T-cell (primary cell): ENCODE measurements at regions not wholly inside any gene's neighbourhood (a gene's known extent, or its start where the extent isn't known, plus 50 kb on each side); places are given as distances from the start of the nearest gene placed in this dataset.

Source experiments
- ATAC-seq, 4 experiments: fragments of 200-7000 bp in 3 of 4; fragments of 150-1000 bp in 1 of 4; cut with Tn5 transposase; replicated peaks in 1 of 4; 1 replicate in 3 of 4; 2 replicates in 1 of 4; pipeline ENCODE4 v1.10.0; 2021; ENCODE audit warnings: moderate library complexity in 3 of 4, mild to moderate bottlenecking in 2 of 4, moderate number of reproducible peaks in 1 of 4
- CTCF ChIA-PET, 2 donors: fragments of 300-600 bp; sonication (Branson Sonifier 250); formaldehyde crosslinking; loops; one replicate each; lab custom pipeline; 2022; ENCODE audit warnings: antibody characterized with exemption in 2 of 2; lab: Charles Lee
- POLR2A ChIA-PET, 2 donors: fragments of 300-600 bp; sonication (Branson Sonifier 250); formaldehyde crosslinking; loops; one replicate each; lab custom pipeline; 2022; ENCODE audit warnings: antibody characterized with exemption in 2 of 2; lab: Charles Lee
- DNase-seq, 35 experiments: peaks; one replicate each; pipeline versions ENCODE4 v3.0.0 to v3.0.0-alpha.2; 2013 to 2023
- H3K27ac ChIP-seq: one replicate; pipeline ENCODE4 v1.5.1; 2013; ENCODE audit warnings: low read length
- H3K27me3 ChIP-seq, 2 experiments: replicated peaks in 1 of 2; 1 replicate in 1 of 2; 2 replicates in 1 of 2; pipeline versions ENCODE4 v1.6.1 to v1.7.0; 2013; ENCODE audit warnings: low read length in 1 of 2, mixed read lengths in 1 of 2; ENCODE audit not compliant: control insufficient read depth in 2 of 2, insufficient read depth in 2 of 2; ENCODE audit errors: extremely low read depth in 1 of 2
- H3K36me3 ChIP-seq, 2 donors: 1 replicate in 1 of 2; 2 replicates in 1 of 2; pipeline versions ENCODE4 v1.6.1 to v1.7.0; 2013; ENCODE audit warnings: low read length in 1 of 2; ENCODE audit not compliant: control insufficient read depth in 2 of 2, insufficient read depth in 1 of 2; ENCODE audit errors: extremely low read depth in 1 of 2
- H3K4me1 ChIP-seq, 2 experiments: 1 replicate in 1 of 2; 2 replicates in 1 of 2; pipeline versions ENCODE4 v1.6.1 to v1.7.0; 2013; ENCODE audit warnings: low read length in 2 of 2, mixed read lengths in 1 of 2; ENCODE audit not compliant: insufficient read depth in 2 of 2, control insufficient read depth in 1 of 2; ENCODE audit errors: extremely low read depth in 1 of 2
- H3K4me3 ChIP-seq, 2 donors: 1 replicate in 1 of 2; 2 replicates in 1 of 2; pipeline versions ENCODE4 v1.5.1 to v1.7.0; 2013; ENCODE audit warnings: mild to moderate bottlenecking in 2 of 2, low read length in 1 of 2, moderate library complexity in 1 of 2; ENCODE audit not compliant: control insufficient read depth in 1 of 2; ENCODE audit errors: extremely low read depth in 1 of 2
- H3K9me3 ChIP-seq: 2 replicates; pipeline ENCODE4 v1.7.0; 2013
- H3K27ac Mint-ChIP-seq, 2 donors: one replicate each; pipeline ENCODE4 v1.8.0; 2020 to 2021; ENCODE audit warnings: mild to moderate bottlenecking in 2 of 2, mixed read lengths in 2 of 2
- H3K27me3 Mint-ChIP-seq, 2 donors: one replicate each; pipeline ENCODE4 v1.8.0; 2021 to 2022; ENCODE audit warnings: mixed read lengths in 2 of 2
- H3K36me3 Mint-ChIP-seq: one replicate; pipeline ENCODE4 v1.8.0; 2021; ENCODE audit warnings: mixed read lengths
- H3K4me1 Mint-ChIP-seq, 3 donors: one replicate each; pipeline ENCODE4 v1.8.0; 2020 to 2022; ENCODE audit warnings: mixed read lengths in 3 of 3, mild to moderate bottlenecking in 1 of 3
- H3K4me3 Mint-ChIP-seq, 3 donors: one replicate each; pipeline ENCODE4 v1.8.0; 2020 to 2022; ENCODE audit warnings: mild to moderate bottlenecking in 3 of 3, mixed read lengths in 3 of 3, moderate library complexity in 3 of 3
- H3K9me3 Mint-ChIP-seq, 3 donors: one replicate each; pipeline ENCODE4 v1.8.0; 2020 to 2022; ENCODE audit warnings: mixed read lengths in 3 of 3
- WGBS: methylation state at CpG from one replicate; pipeline ENCODE4 v1.1.5; 2013; ENCODE audit warnings: missing lambda C conversion rate; ENCODE audit not compliant: insufficient coverage; 5-methylcytosine and 5-hydroxymethylcytosine counted together

GRCh38 chr1:228976316-228976715, 241.0 kb downstream of the RHOU start:
- DNase-seq (peak in 1 of 35 experiments; percentile 9), ATAC-seq (no peak)
- Histone ChIP-seq H3K27me3 (peaks cover 0 to 10% of the 10 kb centered on the region in 2 experiments), H3K27ac (no peak overlapping the region), H3K4me3 (no peak overlapping the region), H3K9me3 (no peaks in the 10 kb centered on the region), H3K4me1 (no peaks in the 10 kb centered on the region), H3K36me3 (no peaks in the 10 kb centered on the region)
- H3K36me3 Mint-ChIP-seq, result no peaks in the 10 kb centered on the region
- H3K27me3 Mint-ChIP-seq, result no peaks in the 10 kb centered on the region
- WGBS, result 45% methylated on average over 3 of the region's 6 CpGs
- ChIA-PET CTCF (no interaction called here), POLR2A (no interaction called here)
- H3K9me3 Mint-ChIP-seq, result no peaks in the 10 kb centered on the region
- no peaks in the 10 kb centered on the region for H3K4me1 Mint-ChIP-seq
- no peak overlapping the region for H3K4me3 Mint-ChIP-seq
- no peak overlapping the region for H3K27ac Mint-ChIP-seq

DNA sequence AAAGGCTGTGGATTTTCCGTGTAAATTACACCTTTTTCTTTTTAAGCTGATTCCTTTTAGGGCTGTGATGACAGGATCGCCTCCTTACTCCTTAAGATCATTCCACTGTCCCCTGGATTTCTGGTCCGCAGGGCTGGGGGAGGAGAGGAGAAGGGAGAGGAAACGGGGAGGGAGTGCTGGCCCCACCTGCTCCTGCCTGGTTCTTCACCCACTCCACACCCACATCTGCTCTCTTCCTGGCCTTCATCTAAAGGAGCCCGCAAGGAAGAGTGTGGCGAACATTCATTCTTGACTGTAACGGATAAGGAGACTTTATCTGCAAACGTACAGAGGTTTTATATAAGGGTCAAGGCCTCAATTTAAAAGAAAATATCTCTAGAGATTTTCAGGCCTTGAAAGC, 242.0 kb downstream of the RHOU start:
- Histone ChIP-seq H3K4me1 (no peaks in the 10 kb centered on the region), H3K4me3 (no peak overlapping the region), H3K9me3 (no peaks in the 10 kb centered on the region), H3K27ac (no peak overlapping the region), H3K27me3 (peaks cover 0 to 10% of the 10 kb centered on the region in 2 experiments), H3K36me3 (no peaks in the 10 kb centered on the region)
- POLR2A ChIA-PET, result no interaction called here
- no peak overlapping the region for H3K4me3 Mint-ChIP-seq
- 89% methylated on average over 4 of the region's 8 CpGs for WGBS
- no peak overlapping the region for H3K27ac Mint-ChIP-seq
- no peaks in the 10 kb centered on the region for H3K27me3 Mint-ChIP-seq
- ATAC-seq (no peak), DNase-seq (no peak)
- no peaks in the 10 kb centered on the region for H3K4me1 Mint-ChIP-seq
- H3K9me3 Mint-ChIP-seq, result no peaks in the 10 kb centered on the region
- no peaks in the 10 kb centered on the region for H3K36me3 Mint-ChIP-seq
- CTCF ChIA-PET, result no interaction called here

- 90% methylated on average over 3 of the region's 3 CpGs for WGBS
- H3K27me3 Mint-ChIP-seq, result no peaks in the 10 kb centered on the region
- H3K4me1 Mint-ChIP-seq, result no peaks in the 10 kb centered on the region
- DNase-seq (no peak), ATAC-seq (no peak)
- CTCF ChIA-PET, result no interaction called here
- H3K4me1 ChIP-seq, result no peaks in the 10 kb centered on the region
- no peaks in the 10 kb centered on the region for H3K9me3 ChIP-seq
- no peak overlapping the region for H3K4me3 Mint-ChIP-seq
- POLR2A ChIA-PET, result no interaction called here
- H3K36me3 ChIP-seq, result no peaks in the 10 kb centered on the region
- no peak overlapping the region for H3K4me3 ChIP-seq
- H3K27me3 ChIP-seq, result peaks cover 0 to 10% of the 10 kb centered on the region in 2 experiments
- no peak overlapping the region for H3K27ac ChIP-seq
- H3K9me3 Mint-ChIP-seq, result no peaks in the 10 kb centered on the region
- H3K27ac Mint-ChIP-seq, result no peak overlapping the region
- H3K36me3 Mint-ChIP-seq, result no peaks in the 10 kb centered on the region
These were observed 242.5 kb downstream of the RHOU start for GRCh38 chr1:228977741-228978140.

DNA sequence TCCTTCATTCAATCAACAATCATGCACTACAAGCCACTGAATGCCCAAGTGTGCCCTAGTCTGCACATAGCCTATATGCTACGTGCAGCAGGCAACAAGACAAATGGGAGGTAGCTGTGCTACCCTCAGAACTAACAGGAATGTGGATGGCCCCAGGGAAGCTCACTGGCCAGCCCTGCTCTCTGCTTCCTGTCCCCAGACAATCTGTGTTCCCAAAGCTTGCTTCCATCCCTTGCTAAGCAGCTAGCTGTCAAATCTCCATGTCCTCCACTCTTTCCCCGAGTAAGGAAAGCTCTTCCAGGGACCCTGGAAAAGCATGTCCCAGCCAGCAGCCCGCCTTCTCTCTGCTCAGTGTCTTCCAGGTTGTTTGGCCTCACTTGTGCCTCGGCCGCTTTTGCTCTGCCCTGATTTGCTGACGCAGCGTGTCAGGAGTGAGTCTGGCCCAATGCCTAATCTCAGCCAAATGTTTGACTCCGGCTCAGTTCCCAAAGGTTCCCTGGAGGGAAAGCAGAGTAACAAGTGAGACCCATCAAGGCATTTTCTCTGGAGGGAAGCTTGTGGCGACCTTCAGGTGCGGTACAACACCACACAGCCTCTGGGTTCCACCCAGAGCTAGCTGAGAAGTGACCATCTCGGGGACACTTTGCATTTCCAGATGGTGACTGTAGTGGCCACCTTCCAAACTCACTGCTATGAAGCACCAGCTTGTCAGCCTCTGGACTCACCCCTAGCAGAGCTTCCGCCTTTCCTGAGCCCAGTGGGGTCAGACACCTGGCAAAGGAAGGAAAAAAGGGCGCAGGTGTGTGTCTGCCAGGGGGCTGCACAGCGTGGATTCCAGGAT, 243.4 kb downstream of the RHOU start:
- ChIA-PET CTCF (no interaction called here), POLR2A (no interaction called here)
- no peak overlapping the region for H3K27ac ChIP-seq
- no peak overlapping the region for H3K4me3 ChIP-seq
- 81% methylated on average over 14 of the region's 14 CpGs for WGBS
- H3K9me3 Mint-ChIP-seq, result no peaks in the 10 kb centered on the region
- H3K4me1 Mint-ChIP-seq, result no peaks in the 10 kb centered on the region
- no peaks in the 10 kb centered on the region for H3K36me3 ChIP-seq
- H3K27ac Mint-ChIP-seq, result no peak overlapping the region
- no peak overlapping the region for H3K4me3 Mint-ChIP-seq
- ATAC-seq, result no peak
- peak in 1 of 35 experiments; percentile 17 for DNase-seq
- H3K36me3 Mint-ChIP-seq, result no peaks in the 10 kb centered on the region
- H3K27me3 Mint-ChIP-seq, result no peaks in the 10 kb centered on the region
- peaks cover 0 to 10% of the 10 kb centered on the region in 2 experiments for H3K27me3 ChIP-seq
- no peaks in the 10 kb centered on the region for H3K4me1 ChIP-seq
- H3K9me3 ChIP-seq, result no peaks in the 10 kb centered on the region

DNA sequence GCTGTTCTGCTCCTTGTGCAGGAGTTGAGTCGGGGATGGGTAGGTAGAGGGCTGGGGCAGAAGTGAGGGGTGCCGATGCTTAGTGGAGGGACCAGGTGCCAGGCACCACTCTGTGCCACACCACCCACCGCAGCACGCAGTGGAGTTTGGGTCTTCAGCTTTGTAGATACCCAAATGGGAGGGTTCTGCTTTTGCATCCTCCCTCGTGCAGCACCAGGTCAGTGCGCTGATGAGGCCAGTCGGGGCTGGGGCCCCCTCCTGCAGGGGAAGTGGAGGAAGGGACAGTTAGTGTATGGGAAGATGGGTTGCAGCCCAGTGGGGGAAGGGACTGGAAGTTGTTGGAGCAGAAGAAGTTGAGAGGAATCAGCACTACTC, 244.0 kb downstream of the RHOU start:
- H3K4me3 ChIP-seq, result no peak overlapping the region
- no peaks in the 10 kb centered on the region for H3K4me1 ChIP-seq
- Mint-ChIP-seq H3K9me3 (no peaks in the 10 kb centered on the region), H3K4me3 (no peak overlapping the region), H3K36me3 (no peaks in the 10 kb centered on the region), H3K4me1 (no peaks in the 10 kb centered on the region), H3K27ac (no peak overlapping the region), H3K27me3 (no peaks in the 10 kb centered on the region)
- peaks cover 0 to 10% of the 10 kb centered on the region in 2 experiments for H3K27me3 ChIP-seq
- H3K9me3 ChIP-seq, result no peaks in the 10 kb centered on the region
- ATAC-seq (no peak), DNase-seq (peak in 1 of 35 experiments; percentile 13)
- ChIA-PET POLR2A (no interaction called here), CTCF (no interaction called here)
- no peak overlapping the region for H3K27ac ChIP-seq
- WGBS, result 91% methylated on average over 4 of the region's 7 CpGs
- no peaks in the 10 kb centered on the region for H3K36me3 ChIP-seq

DNA sequence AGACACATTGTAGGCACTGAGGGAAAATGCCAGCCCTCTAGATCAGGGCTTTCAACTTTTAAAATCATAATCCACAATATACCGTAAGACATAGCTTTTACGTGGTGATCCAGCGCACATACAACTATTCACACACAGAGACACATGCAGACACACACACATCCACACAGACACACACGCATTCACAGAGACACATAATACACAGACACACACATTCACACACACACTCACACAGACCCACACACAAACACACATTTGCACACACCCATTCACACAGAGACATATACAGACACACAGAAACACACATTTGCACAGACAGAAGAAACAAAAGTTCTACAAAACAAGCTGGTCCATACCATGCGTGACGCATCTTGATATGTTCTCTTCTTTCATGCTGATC, 244.5 kb downstream of the RHOU start:
- CTCF ChIA-PET, result interaction anchor here in 1 of 2 donors (0.6 kb wide), 2 partner anchors 180 to 1967 kb away, joined by 3 to 4 read pairs; no protein-coding TSS in a partner anchor
- Mint-ChIP-seq H3K36me3 (no peaks in the 10 kb centered on the region), H3K4me1 (no peaks in the 10 kb centered on the region), H3K9me3 (no peaks in the 10 kb centered on the region), H3K27ac (no peak overlapping the region), H3K4me3 (no peak overlapping the region), H3K27me3 (no peaks in the 10 kb centered on the region)
- Histone ChIP-seq H3K9me3 (no peaks in the 10 kb centered on the region), H3K27me3 (peaks cover 0 to 12% of the 10 kb centered on the region in 2 experiments), H3K27ac (no peak overlapping the region), H3K4me3 (no peak overlapping the region), H3K36me3 (no peaks in the 10 kb centered on the region), H3K4me1 (no peaks in the 10 kb centered on the region)
- DNase-seq (no peak), ATAC-seq (no peak)
- WGBS, result 96% methylated on average over 6 of the region's 6 CpGs
- POLR2A ChIA-PET, result no interaction called here
